AG08396 (cell line): ENCODE measurements at regions not wholly inside any gene's neighbourhood (a gene's known extent, or its start where the extent isn't known, plus 50 kb on each side); places are given as distances from the start of the nearest gene placed in this dataset.

Experiments used
- DNase-seq: peaks from one replicate; pipeline ENCODE4 v3.0.0; 2012; ENCODE audit warnings: low spot score, mixed read lengths

DNA sequence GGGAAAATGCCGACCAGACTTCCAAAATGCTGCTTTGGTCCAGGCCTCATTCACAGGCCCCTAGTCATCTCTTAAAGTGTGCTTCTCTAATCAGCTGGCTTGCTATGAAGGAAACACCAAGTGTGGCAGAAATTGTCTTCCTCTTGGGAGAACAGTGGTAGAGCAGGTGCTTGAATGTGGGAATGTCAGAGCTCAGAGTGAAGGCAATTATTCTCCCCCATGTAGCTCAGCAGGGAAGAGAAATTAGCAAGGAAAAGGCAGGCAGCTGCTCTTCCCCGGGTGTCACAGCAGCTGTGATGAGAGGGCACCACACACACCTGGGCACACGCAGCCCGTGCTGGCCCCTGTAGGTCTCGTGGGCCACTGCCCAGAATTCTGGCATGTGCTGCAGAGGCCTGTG lies 358.5 kb downstream of the WDR72 start:
- no peak for DNase-seq

DNA sequence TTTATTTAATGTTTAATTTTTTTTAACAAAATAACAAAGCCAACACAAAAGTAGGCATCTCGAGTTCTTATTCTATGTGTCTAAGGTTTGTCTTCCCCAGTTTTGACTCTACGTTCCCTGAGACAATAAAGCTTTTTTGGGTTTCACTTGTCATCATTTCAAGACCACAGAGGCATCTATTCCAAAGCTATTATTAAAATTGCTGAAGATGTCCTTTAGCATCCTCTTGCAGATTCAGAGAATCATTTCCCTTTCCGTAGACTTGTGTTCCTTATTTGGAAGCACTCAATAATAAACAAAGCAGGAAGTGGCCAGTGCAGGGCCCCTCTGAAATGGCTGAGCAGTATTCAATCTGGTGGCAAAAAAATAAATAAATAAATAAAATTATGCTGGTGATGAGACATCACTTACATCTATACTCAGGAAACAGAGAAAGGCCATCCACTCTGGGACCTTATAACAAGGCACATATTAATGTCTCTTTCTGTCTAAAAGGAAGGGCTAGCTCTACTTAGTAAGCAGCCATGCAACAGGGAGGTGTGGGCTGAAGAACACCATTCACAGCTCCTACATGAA lies 362.3 kb downstream of the WDR72 start:
- no peak for DNase-seq

DNA sequence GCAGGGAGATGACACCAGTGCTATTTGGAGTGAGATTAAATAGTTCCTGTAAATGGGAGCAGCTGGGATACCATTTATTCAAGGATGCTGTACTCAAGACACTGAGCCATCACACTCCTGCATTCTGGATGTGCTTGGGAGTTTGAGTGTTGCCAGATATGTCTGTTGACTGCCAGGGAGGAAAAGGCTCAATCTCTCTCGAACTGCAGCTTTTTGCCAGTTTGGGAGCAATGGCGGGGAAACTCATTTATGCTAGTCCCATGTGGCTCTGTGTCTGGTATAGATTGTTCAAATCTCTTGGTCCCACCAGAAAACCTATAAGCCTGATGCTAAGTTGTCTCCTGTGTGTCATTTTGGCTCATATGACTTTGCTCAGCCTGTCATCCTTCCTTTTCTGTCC lies 363.6 kb downstream of the WDR72 start:
- no peak for DNase-seq

DNA sequence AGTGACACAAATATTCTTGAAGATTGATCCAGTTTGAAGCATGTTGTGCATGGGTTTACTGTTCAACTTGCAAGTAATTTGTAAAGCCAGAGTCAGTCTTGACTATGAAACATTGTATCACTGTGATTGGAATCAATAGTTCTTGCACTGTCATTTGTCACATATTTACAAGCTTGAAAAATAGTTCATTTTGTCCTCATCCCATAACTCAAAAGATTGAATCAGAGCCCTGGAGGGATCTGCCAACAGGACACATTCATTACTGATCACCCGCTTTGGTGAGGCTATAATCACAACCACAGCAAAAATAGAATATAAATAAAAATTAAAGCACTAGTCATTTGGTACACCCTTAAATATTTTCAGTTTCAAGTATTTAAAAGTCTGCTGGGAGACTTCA lies 368.9 kb downstream of the WDR72 start:
- no peak for DNase-seq

DNA sequence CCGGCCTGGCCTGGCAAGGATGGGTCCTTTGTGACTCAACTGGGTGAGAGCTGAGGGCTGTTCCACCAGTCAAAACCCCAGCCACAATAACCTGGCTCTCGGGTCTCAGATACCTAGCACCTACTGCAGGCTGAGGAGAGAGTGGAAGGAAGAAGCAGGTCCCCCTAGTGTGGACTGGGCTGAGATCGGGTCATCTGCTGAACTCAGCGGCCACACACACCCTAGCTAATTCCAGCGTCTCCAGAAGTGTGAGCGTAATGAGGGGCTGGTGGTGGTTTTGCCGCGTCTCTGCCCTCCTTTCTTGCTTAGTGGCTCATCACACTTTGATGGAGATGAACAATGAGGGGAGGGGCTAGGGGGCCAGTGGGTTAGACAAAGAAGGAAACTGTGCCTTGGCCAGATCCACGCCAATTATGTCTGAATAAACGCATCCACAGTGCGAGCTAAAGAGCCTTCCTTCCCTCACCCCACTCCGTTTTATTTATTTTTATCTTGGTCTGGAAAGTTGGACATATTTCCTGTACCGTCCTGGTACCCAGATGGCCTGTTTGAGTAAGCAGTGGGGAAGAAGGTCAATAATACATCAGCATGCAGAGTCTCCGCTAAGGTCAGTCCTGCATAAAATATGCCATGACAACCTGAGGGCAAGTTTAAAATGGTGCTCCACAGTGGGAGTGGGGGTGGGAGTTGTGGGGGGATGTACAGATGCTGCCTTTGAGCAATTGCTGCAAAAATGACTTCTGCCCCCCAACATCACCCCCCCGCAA lies 370.0 kb downstream of the WDR72 start:
- no peak for DNase-seq

DNA sequence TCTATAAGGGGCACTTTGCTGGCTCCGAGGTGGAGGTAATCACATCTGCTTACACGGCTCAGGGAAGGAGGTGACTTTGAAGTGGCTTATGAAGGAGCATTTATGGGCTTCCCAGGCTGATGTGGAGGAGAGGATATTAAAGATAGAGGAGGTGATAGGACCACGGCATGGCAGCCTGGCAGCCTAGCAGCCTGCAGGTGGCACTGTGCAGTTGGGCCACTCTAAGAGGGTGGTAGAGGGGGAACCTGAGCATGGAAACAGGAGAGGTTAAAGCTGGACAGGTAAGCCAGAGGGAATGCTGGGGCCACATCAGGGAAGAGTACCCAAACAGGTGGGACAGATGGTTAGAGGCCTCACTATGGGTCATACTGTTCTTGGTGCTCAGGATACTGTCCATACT lies 375.0 kb downstream of the WDR72 start:
- DNase-seq: no peak

DNA sequence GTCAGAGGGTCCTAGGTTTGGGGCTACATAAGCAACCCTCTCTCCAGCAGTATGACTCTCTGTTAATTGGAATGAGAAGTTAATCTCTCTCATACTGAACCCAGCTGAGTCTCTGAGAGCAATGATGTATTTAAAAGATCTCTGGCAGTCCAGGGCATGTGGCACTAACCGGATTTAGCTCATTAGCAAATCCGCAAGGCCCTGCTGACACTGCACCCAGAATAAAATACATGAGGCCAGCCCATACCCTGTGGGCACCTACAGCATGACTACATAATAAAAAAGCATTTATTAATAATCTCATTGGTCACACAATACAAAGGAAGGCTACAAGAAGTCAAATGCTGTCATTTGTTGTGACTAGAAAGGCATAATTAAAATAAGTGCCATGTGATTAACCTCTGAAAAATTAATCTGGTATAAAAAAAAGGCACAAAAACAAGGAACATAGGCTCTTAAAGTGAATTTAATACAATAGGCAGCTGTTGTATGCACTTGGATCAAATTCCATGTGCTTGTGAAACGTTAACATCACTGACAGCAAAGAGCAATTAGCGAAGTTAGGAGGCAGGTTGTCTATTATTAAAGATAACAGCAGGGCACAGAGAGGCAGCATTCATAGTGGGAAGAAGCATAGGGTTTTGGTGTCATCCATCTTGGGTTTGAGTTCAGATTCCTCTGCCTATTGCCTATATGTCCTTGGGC lies 381.2 kb downstream of the WDR72 start:
- DNase-seq: no peak

DNA sequence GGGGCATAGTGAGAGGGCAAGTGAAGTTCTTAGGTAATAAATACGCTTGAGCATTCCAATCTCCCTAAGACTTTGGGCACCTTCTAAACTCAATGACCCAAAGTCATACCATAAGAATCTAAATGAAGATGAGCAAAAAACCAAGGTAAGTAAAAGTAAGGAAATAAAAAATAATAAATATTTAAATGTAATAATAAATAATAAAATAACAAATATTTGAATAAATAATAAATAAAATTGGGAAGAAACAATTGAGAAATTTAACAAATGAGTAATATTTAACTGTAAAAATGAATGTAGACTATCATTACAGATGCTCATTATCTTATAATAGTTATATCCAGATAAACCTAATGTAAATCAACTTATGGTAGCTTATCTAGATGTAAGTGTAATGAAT lies 391.7 kb downstream of the WDR72 start:
- no peak for DNase-seq

DNA sequence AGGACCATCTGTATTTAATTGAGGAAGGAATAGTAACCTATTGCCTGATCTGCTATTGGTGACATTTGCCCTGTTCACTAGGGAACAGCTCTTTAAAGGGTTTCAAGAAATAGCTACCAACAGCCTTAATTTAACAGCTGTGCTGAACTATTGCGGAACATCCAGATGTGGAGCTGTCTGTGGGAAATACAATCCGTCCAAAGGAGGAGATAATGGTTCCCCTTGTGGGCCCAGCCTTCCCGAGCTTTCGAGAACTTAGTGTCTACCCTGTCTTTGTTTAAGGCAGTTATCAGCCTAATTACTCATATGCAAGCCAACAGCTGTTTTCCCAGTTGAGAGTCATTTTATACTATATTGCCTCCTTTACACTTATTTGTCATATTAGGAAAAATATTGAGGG lies 398.6 kb downstream of the WDR72 start:
- no peak for DNase-seq

DNA sequence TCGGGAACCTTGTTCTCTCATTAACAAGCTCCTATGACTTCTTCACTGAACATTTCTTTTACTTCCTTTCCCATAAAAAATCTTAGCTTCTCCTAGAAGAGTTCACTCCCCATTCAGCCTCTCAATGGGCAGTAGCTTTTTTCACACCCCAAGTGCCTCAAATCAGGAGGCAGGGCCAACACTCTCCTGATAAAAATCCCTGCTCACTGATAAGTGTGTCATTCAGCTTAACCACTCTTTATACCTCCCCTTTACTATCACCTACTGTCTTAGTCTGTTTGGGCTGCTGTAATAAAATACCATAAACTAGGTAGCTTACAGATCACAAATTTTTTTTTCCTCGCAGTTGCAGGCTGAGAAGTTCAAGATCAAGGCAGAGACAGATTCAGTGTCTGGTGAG lies 400.4 kb downstream of the WDR72 start:
- DNase-seq: no peak

DNA sequence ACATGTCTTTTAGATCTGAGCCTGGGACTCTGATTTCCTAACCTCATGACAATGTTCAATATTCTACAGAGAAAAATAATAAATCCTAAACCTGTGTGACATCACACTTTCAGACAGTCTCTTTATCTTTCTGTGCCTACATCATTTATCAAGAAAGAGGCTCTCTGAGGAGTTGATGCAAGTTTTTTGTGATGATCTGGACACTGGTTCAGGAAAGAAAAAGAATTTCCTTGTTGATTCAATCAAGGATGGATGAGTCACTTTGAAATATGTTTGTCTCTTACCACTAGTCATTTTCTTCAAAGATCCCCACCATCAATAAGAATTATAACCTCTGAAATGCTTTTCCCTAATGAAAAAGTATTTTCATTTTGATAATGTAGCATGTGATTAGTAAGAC lies 404.6 kb downstream of the WDR72 start:
- no peak for DNase-seq

DNA sequence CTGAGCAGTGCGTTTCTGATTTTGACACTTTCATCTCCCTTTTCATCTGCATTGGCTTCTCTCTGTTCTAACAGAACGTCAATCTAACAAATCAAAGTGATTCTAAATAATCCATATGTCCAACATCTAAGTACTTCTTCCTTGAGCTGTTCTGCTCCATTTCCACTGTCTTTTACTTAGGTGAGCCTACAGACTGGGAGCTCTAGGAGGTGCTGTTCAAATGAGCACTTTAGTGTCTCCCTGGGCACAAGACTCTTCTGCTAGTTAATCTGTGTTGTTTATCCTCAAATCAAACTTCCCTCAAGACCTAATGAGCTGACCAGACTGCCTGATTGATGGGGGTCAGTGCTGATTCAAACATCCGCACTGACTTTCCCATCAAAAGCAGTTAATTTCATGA lies 408.1 kb downstream of the WDR72 start:
- no peak for DNase-seq

DNA sequence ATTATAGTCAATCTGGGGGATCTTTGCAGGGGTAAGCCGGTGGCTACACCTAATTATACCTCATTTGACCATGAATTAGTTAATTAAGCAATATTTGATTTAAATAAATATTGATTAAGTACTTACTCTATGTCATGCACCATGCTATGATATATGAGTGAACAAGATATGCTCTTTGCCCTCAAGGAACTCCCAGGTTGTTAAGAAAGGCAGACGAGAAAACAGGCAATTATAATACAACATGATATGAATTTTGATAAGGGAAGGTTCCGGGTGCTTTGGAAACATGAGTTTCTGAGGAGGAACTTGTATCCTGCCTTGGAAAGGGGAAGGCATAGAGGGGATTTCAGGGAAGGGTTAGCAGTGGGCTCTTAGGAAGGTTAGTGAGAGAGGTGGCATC lies 412.9 kb downstream of the WDR72 start:
- no peak for DNase-seq

DNA sequence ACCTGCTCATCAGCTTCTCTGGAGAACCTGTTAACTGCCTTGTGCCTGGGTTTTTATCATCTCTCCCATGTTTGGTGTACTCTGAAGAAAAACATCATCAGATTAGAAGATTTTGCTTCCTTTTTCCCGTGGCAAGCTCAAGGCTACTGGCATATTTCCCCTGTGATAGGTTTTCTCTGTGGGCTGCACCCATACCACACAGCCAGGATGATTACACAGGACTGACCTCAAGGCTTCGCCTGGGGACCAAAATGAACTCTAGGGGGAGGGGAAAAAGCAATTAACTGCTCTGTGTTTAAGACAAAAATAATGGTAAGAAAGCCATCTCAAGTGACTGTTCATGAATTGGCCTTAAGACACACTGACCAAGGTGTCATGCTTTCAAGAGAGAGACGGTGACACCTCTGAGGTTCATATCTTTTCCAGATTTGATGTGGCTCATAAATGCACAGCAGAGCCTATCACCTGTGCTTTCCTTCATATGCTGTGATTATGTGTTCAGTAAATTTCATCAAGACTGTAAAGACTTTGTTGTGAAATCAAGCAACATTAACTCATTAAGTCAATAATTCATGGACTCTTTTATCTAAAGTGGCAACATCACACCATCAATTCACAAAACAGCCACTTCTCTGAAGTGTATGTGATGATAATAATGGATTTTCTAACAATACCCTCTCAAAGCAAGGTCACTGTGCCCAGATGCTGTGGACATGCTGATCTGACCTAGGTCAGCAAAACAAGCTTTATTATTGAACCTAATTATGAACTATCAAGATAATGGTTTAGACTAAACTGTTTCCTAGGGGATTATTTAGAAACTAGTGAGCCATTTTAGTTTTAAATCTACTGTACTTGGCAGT lies 427.9 kb downstream of the WDR72 start:
- DNase-seq: no peak

DNA sequence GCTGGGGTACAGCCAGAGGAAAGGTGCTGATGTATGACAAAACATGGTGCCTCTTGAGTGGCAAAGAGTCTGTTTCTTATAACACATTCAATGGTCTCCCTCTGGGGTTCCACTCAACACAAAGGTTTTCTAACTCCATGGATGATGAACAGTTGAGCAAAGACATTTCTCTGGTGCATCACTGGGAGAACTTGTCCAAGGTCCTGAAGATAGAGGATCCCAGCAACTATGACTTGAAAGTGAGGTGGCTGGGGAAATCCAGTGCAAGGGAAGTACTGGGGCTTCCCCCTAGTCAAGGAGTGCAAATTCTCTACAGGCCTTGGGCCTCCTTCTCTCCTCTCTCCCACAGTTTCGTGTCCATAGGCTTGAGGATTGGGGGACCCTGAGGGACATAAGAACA lies 431.1 kb downstream of the WDR72 start:
- DNase-seq: no peak

DNA sequence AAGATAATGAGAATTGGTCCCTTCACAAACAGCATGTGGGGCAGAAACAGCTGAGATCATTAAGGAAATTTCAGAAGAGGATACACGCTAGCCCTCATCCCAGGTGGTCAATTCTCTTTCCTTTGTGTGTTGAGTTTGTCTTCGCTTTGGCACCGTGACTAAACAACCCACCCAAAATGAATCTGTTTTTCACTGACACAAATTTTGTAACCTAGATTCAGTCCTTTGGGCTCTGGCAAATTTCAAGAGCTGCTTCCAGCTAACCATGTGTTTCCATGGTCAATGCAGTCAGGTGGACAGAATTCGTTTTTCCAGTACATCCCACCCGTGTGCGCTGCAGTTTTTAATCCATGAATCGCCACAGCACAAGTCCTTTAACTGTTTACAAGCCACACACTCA lies 435.4 kb downstream of the WDR72 start:
- no peak for DNase-seq

DNA sequence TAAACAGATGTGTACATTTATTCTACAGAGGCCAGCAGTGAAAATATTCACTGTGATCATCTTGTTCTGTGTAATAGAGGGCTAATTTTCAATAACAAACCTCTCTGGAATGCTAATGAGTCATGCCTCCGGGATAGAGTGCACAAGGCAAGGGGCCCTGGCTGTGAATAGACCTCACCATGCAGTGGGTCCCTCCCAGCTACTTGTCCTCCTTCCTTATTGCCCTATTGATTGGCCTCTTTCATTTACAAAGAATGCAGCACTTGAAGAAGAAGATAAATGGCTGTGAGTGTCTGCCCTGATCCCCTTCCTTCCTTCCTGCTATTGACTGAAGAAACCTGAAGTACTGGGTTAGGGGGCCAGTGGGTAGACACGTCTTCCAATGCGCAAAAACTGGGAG lies 436.3 kb downstream of the WDR72 start:
- no peak for DNase-seq

DNA sequence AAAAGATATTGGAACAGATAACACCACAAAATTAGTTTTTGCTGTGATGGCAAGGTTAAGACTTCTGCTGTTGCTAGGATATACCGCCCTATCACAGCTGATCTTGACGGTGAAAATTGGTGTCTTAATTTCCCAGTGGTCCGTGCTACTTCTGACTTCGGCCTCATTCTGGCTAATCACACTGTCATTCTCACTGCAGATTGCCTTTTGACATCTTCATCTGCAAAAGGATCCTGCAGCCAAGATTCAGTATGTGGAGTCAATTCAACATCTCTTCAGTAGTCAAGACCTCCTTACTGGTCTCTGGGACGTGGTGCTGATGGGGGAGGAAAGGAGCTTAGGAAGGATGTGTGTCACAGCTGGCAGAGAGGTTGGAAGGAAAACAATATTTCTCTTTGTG lies 438.6 kb downstream of the WDR72 start:
- DNase-seq: no peak

DNA sequence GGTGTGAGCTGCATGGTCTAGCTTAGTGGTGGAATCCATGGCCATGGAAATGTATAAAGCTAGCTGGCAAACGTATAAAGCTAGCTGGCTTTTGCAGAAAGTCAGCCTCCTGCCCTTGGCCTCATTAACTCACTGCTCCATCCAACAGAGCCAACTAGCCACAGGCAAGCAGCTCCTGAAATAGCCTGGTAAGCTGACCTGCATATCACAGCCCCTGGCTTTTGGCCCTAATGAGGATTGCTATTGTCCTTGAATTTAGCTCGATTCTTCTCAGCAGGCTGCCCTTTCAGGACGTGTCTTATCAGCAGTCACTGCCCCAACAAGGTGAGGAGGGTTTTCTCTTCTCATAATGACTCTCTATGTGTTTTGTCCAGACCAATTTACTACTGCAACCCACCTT lies 446.8 kb downstream of the WDR72 start:
- DNase-seq: no peak

DNA sequence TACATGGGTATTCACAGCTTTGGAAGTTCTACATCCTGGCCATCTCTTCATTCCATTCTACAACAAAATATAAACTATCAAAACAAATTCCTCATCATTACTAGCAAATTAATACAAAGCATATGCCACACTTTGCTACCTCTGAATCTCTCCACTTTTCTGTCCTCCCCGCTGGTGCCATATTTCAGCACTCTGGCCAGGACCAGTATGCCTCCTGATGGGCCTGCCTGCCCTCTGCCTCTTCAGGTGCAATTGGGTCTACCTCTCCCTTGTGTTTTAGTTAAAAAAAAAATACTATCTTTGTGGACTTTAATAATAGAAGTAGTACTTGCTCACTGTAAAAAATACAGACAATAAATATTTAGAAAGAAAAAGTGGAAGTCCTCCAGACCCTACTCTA lies 448.8 kb downstream of the WDR72 start:
- no peak for DNase-seq

DNA sequence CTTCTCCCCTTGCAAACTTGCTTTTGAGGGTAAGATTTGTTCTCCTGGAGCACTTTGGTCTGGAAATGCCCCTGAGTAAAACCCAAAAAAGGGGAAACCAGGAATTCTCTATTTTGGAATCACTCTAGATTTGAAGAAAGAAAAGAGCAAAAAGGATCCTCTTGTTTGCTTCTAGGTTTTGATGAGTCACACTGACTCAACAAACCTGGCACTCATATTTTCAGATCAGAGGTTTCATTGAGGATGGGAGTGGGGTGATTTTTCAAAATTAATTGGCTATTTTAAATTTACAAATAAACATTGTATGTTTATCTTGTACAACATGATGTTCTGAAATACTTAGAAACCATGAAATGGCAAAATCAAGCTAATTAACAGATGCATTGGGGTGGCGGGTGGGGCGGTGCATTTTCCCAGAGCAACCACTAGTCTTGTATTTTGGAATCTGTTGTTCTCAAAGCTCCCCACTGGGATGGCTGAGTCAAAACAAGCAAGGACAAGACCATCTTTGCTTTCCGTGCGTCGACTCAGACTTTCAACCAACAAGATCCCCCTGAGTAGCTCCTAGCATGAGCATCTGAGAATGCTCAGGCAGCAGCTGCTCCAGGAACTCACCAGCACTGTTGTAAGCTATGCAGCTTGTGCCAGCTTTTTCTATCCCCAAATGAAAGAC lies 451.4 kb downstream of the WDR72 start:
- no peak for DNase-seq

DNA sequence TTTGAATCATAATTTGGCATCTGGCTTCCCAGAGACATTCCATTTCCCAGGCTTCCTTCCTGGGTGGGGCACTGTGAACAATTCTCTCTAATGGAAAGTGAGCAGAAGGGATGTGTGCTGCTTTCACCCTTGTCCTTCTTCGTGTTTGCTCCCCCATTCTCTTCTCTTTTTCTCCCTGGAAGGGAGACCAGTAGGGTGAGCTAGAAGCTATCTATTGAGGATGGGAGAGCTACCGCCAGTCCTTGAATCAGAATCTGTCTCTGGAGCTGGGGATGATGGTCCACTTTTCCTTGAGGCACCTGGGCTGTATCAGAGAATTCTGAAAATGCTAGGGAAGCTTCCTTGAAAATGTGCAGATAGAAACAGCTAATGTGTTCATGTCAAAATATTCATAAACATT lies 453.9 kb downstream of the WDR72 start:
- DNase-seq: no peak
